22Rv1 (cell line): ENCODE measurements at regions not wholly inside any gene's neighbourhood (a gene's known extent, or its start where the extent isn't known, plus 50 kb on each side); places are given as distances from the start of the nearest gene placed in this dataset.

ENCODE experiments used
- H3K27ac ChIP-seq: fragments of 450-650 bp; 2 replicates; pipeline ENCODE4 v1.5.1; 2017
- CTCF ChIP-seq: fragments of 450-650 bp; IDR thresholded peaks from 2 replicates; pipeline ENCODE4 v1.5.1; 2017; ENCODE audit warnings: mild to moderate bottlenecking
- ZFX ChIP-seq: fragments of 450-650 bp; IDR thresholded peaks from 2 replicates; pipeline ENCODE4 v1.6.1; 2017; ENCODE audit warnings: antibody characterized with exemption, borderline replicate concordance

GRCh38 chr4:104938624-104939023 lies 208.1 kb upstream of the TET2 start:
- TF ChIP-seq ZFX, result no peak
- no peak for TF ChIP-seq CTCF
- H3K27ac ChIP-seq, result no peak overlapping the region

- H3K27ac ChIP-seq, result no peak overlapping the region
- TF ChIP-seq ZFX, result no peak
- no peak for TF ChIP-seq CTCF
Observed at GRCh38 chr4:104940927-104941326, 205.7 kb upstream of the TET2 start.

- no peak overlapping the region for H3K27ac ChIP-seq
- TF ChIP-seq CTCF (no peak), ZFX (no peak)
Observed at GRCh38 chr4:104941661-104942062, 205.0 kb upstream of the TET2 start.

GRCh38 chr4:104942990-104943743 lies 203.5 kb upstream of the TET2 start:
- no peak for TF ChIP-seq ZFX
- no peak for TF ChIP-seq CTCF
- H3K27ac ChIP-seq, result no peak overlapping the region

- no peak overlapping the region for H3K27ac ChIP-seq
- TF ChIP-seq CTCF (no peak), ZFX (no peak)
Observed at GRCh38 chr4:104944596-104944995, 202.1 kb upstream of the TET2 start.

- TF ChIP-seq CTCF (no peak), ZFX (no peak)
- H3K27ac ChIP-seq, result no peak overlapping the region
Observed at GRCh38 chr4:104964410-104965175, 182.1 kb upstream of the TET2 start.
